Neural cell (in vitro differentiated cells): ENCODE measurements at regions not wholly inside any gene's neighbourhood (a gene's known extent, or its start where the extent isn't known, plus 50 kb on each side); places are given as distances from the start of the nearest gene placed in this dataset.

ENCODE experiments used
- H2AFZ ChIP-seq: fragments of 200-600, 300-800 bp; sonication (generic), shearing (Covaris generic); 2 replicates; pipeline ENCODE4 v1.6.0; 2014; ENCODE audit warnings: low read depth, mild to moderate bottlenecking, antibody characterized with exemption, low read length, moderate library complexity
- H3F3A ChIP-seq: fragments of 200-600 bp; shearing (Covaris generic); 2 replicates; pipeline ENCODE4 v1.6.1; 2016; ENCODE audit warnings: mild to moderate bottlenecking, moderate library complexity, mixed read lengths, antibody characterized with exemption, low read length; ENCODE audit not compliant: insufficient read depth, poor library complexity, severe bottlenecking
- H3K27ac ChIP-seq: fragments of 200-600, 300-800 bp; sonication (generic), shearing (Covaris generic); 2 replicates; pipeline ENCODE4 v1.5.1; 2014; ENCODE audit warnings: mild to moderate bottlenecking, low read length, moderate library complexity
- H3K27me3 ChIP-seq: fragments of 300-800, 200-600 bp; sonication (generic), shearing (Covaris generic); 2 replicates; pipeline ENCODE4 v1.6.0; 2014; ENCODE audit warnings: mild to moderate bottlenecking, low read depth, low read length, moderate library complexity; ENCODE audit not compliant: insufficient read depth
- H3K36me3 ChIP-seq: fragments of 300-800, 200-600 bp; sonication (generic), shearing (Covaris generic); 2 replicates; pipeline ENCODE4 v1.5.1; 2014; ENCODE audit warnings: mild to moderate bottlenecking, antibody characterized with exemption, low read length, moderate library complexity; ENCODE audit not compliant: insufficient read depth
- H3K4me2 ChIP-seq: fragments of 300-800, 200-600 bp; sonication (generic), shearing (Covaris generic); 2 replicates; pipeline ENCODE4 v1.6.0; 2014; ENCODE audit warnings: mild to moderate bottlenecking, low read length
- H3K4me3 ChIP-seq: fragments of 300-800, 200-600 bp; sonication (generic), shearing (Covaris generic); 2 replicates; pipeline ENCODE4 v1.5.1; 2014; ENCODE audit warnings: mild to moderate bottlenecking, low read length, moderate library complexity
- H3K79me2 ChIP-seq: fragments of 200-600 bp; shearing (Covaris generic); replicated peaks from 2 replicates; pipeline ENCODE4 v1.6.0; 2014; ENCODE audit warnings: mild to moderate bottlenecking, low read length, moderate library complexity; ENCODE audit not compliant: insufficient read depth
- H3K9ac ChIP-seq: fragments of 300-800, 200-600 bp; sonication (generic), shearing (Covaris generic); 2 replicates; pipeline ENCODE4 v1.6.1; 2016; ENCODE audit warnings: mild to moderate bottlenecking, low read length, mixed read lengths
- H3K9me2 ChIP-seq: fragments of 200-600 bp; shearing (Covaris generic); 2 replicates; pipeline ENCODE4 v1.6.1; 2016; ENCODE audit warnings: mild to moderate bottlenecking, low read length, mixed read lengths; ENCODE audit not compliant: insufficient read depth
- H3K9me3 ChIP-seq: fragments of 200-600, 300-800 bp; sonication (generic), shearing (Covaris generic); 2 replicates; pipeline ENCODE4 v1.6.1; 2016; ENCODE audit warnings: mild to moderate bottlenecking, mixed run types, low read length, moderate library complexity, mixed read lengths
- H4K20me1 ChIP-seq: fragments of 200-600 bp; shearing (Covaris generic); 2 replicates; pipeline ENCODE4 v1.6.1; 2016; ENCODE audit warnings: mild to moderate bottlenecking, mixed run types; ENCODE audit not compliant: insufficient read depth
- EP300 ChIP-seq: fragments of 450-650 bp; conservative IDR thresholded peaks from 2 replicates; pipeline ENCODE4 v1.6.1; 2014; ENCODE audit warnings: antibody characterized with exemption, mild to moderate bottlenecking, moderate library complexity; ENCODE audit not compliant: poor library complexity, severe bottlenecking
- EZH2 ChIP-seq: fragments of 200-600, 300-800 bp; shearing (Covaris generic), sonication (generic); IDR thresholded peaks from 2 replicates; pipeline ENCODE4 v1.6.1; 2014; ENCODE audit warnings: antibody characterized with exemption, low read length, borderline replicate concordance, mild to moderate bottlenecking; ENCODE audit not compliant: insufficient read depth, poor library complexity, severe bottlenecking
- MXI1 ChIP-seq: fragments of 450-650 bp; conservative IDR thresholded peaks from 2 replicates; pipeline ENCODE4 v1.6.1; 2014; ENCODE audit warnings: antibody characterized with exemption, mild to moderate bottlenecking; ENCODE audit not compliant: poor library complexity, severe bottlenecking
- POLR2AphosphoS5 ChIP-seq: IDR thresholded peaks from 2 replicates; pipeline ENCODE4 v1.6.1; 2012
- RAD21 ChIP-seq: fragments of 450-650 bp; conservative IDR thresholded peaks from 2 replicates; pipeline ENCODE4 v1.6.1; 2014; ENCODE audit warnings: antibody characterized with exemption, mild to moderate bottlenecking, moderate library complexity
- REST ChIP-seq: IDR thresholded peaks from 2 replicates; pipeline ENCODE4 v1.6.1; 2012; ENCODE audit warnings: borderline replicate concordance
- SMC3 ChIP-seq: fragments of 450-650 bp; conservative IDR thresholded peaks from 2 replicates; pipeline ENCODE4 v1.6.1; 2014; ENCODE audit warnings: antibody characterized with exemption, mild to moderate bottlenecking, moderate library complexity; ENCODE audit not compliant: poor library complexity
- TAF1 ChIP-seq: IDR thresholded peaks from 2 replicates; pipeline ENCODE4 v1.6.1; 2012; ENCODE audit warnings: low read depth
- TF ChIP-seq, protein P1 (sequence below): fragments of 450-650 bp; IDR thresholded peaks from 2 replicates; pipeline ENCODE4 v1.5.1; 2014; ENCODE audit warnings: antibody characterized with exemption, mild to moderate bottlenecking, moderate library complexity; ENCODE audit not compliant: poor library complexity, severe bottlenecking

GRCh38 chr4:181504924-181505323 is 738.3 kb upstream of the TENM3 start:
- H4K20me1 ChIP-seq, result no peaks in the 10 kb centered on the region
- H3K4me3 ChIP-seq, result no peak overlapping the region
- no peaks in the 10 kb centered on the region for H3F3A ChIP-seq
- H3K9me3 ChIP-seq, result no peaks in the 10 kb centered on the region
- no peaks in the 10 kb centered on the region for H3K79me2 ChIP-seq
- H2AFZ ChIP-seq, result no peak overlapping the region
- H3K36me3 ChIP-seq, result no peaks in the 10 kb centered on the region
- TF ChIP-seq EP300, result no peak
- no peak for TF ChIP-seq TAF1
- no peak for TF ChIP-seq MXI1
- TF ChIP-seq, protein P1, sequence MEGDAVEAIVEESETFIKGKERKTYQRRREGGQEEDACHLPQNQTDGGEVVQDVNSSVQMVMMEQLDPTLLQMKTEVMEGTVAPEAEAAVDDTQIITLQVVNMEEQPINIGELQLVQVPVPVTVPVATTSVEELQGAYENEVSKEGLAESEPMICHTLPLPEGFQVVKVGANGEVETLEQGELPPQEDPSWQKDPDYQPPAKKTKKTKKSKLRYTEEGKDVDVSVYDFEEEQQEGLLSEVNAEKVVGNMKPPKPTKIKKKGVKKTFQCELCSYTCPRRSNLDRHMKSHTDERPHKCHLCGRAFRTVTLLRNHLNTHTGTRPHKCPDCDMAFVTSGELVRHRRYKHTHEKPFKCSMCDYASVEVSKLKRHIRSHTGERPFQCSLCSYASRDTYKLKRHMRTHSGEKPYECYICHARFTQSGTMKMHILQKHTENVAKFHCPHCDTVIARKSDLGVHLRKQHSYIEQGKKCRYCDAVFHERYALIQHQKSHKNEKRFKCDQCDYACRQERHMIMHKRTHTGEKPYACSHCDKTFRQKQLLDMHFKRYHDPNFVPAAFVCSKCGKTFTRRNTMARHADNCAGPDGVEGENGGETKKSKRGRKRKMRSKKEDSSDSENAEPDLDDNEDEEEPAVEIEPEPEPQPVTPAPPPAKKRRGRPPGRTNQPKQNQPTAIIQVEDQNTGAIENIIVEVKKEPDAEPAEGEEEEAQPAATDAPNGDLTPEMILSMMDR, result no peak
- TF ChIP-seq REST, result no peak
- no peak for TF ChIP-seq RAD21
- H3K27ac ChIP-seq, result no peak overlapping the region
- H3K9me2 ChIP-seq, result no peaks in the 10 kb centered on the region
- no peaks in the 10 kb centered on the region for H3K27me3 ChIP-seq
- no peak overlapping the region for H3K4me2 ChIP-seq
- no peak overlapping the region for H3K9ac ChIP-seq

- Histone ChIP-seq H3K9ac (no peak overlapping the region), H3K4me2 (no peak overlapping the region), H3K36me3 (no peaks in the 10 kb centered on the region), H3K9me3 (no peaks in the 10 kb centered on the region), H2AFZ (no peak overlapping the region), H3K27ac (no peak overlapping the region), H3K27me3 (no peaks in the 10 kb centered on the region), H3K9me2 (no peaks in the 10 kb centered on the region), H3K79me2 (no peaks in the 10 kb centered on the region), H3F3A (no peaks in the 10 kb centered on the region), H3K4me3 (no peak overlapping the region), H4K20me1 (no peaks in the 10 kb centered on the region)
- TF ChIP-seq, protein P1, result no peak
- TF ChIP-seq SMC3 (no peak), POLR2AphosphoS5 (no peak), EZH2 (no peak), REST (no peak), MXI1 (no peak), TAF1 (no peak), EP300 (no peak), RAD21 (no peak)
Measured at GRCh38 chr4:181507180-181507835, 735.9 kb upstream of the TENM3 start.
